Keratinocyte (primary cell): ENCODE measurements at regions not wholly inside any gene's neighbourhood (a gene's known extent, or its start where the extent isn't known, plus 50 kb on each side); places are given as distances from the start of the nearest gene placed in this dataset.

Source experiments
- DNase-seq: peaks from one replicate; pipeline ENCODE4 v3.0.0-alpha.2; 2011; ENCODE audit warnings: low read depth, missing footprints, low spot score
- FAIRE-seq: peaks from 2 replicates; lab custom pipeline; 2011; peaks lifted over from hg19 to GRCh38; lab: Jason Lieb, UNC
- H2AFZ ChIP-seq: 2 replicates; pipeline ENCODE4 v1.6.0; 2012; ENCODE audit warnings: low read length, control low read depth, inconsistent platforms; ENCODE audit not compliant: control insufficient read depth
- H3K27ac ChIP-seq: 2 replicates; pipeline ENCODE4 v1.5.1; 2011; ENCODE audit warnings: low read length; ENCODE audit not compliant: control insufficient read depth, insufficient read depth
- H3K27me3 ChIP-seq: 3 replicates; pipeline ENCODE4 v1.6.0; 2011; ENCODE audit warnings: low read length; ENCODE audit not compliant: control insufficient read depth, insufficient read depth; ENCODE audit errors: extremely low read depth
- H3K36me3 ChIP-seq, 2 experiments: 2 replicates in 1 of 2; 3 replicates in 1 of 2; pipeline ENCODE4 v1.5.1; 2011; ENCODE audit warnings: low read length in 2 of 2, mild to moderate bottlenecking in 1 of 2; ENCODE audit not compliant: control insufficient read depth in 2 of 2, insufficient read depth in 2 of 2; ENCODE audit errors: extremely low read depth in 1 of 2
- H3K4me1 ChIP-seq: 3 replicates; pipeline ENCODE4 v1.5.1; 2011; ENCODE audit warnings: low read length; ENCODE audit not compliant: control insufficient read depth, insufficient read depth; ENCODE audit errors: extremely low read depth
- H3K4me2 ChIP-seq: 3 replicates; pipeline ENCODE4 v1.6.0; 2011; ENCODE audit warnings: low read depth, low read length; ENCODE audit not compliant: control insufficient read depth, insufficient read depth; ENCODE audit errors: extremely low read depth
- H3K4me3 ChIP-seq, 3 experiments: fragments of 200-600 bp in 1 of 3; sonication (generic) in 1 of 3; 2 replicates in 2 of 3; 3 replicates in 1 of 3; pipeline ENCODE4 v1.5.1; 2011 to 2016; ENCODE audit warnings: low read length in 3 of 3, mild to moderate bottlenecking in 3 of 3, control low read depth in 2 of 3, inconsistent platforms in 1 of 3, low read depth in 1 of 3, mixed read lengths in 1 of 3, mixed run types in 1 of 3, moderate library complexity in 1 of 3; ENCODE audit not compliant: control insufficient read depth in 2 of 3, insufficient read depth in 2 of 3; ENCODE audit errors: extremely low read depth in 1 of 3
- H3K79me2 ChIP-seq: 2 replicates; pipeline ENCODE4 v1.6.0; 2012; ENCODE audit warnings: low read length; ENCODE audit not compliant: control insufficient read depth, insufficient read depth
- H3K9ac ChIP-seq: 3 replicates; pipeline ENCODE4 v1.6.0; 2011; ENCODE audit warnings: low read length; ENCODE audit not compliant: control insufficient read depth, insufficient read depth; ENCODE audit errors: extremely low read depth
- H3K9me1 ChIP-seq: 3 replicates; pipeline ENCODE4 v1.6.0; 2011; ENCODE audit warnings: low read length; ENCODE audit not compliant: control insufficient read depth, insufficient read depth; ENCODE audit errors: extremely low read depth
- H3K9me3 ChIP-seq: 2 replicates; pipeline ENCODE4 v1.5.1; 2012; ENCODE audit warnings: low read depth, low read length; ENCODE audit not compliant: control insufficient read depth
- H4K20me1 ChIP-seq: 3 replicates; pipeline ENCODE4 v1.6.0; 2011; ENCODE audit warnings: low read length; ENCODE audit not compliant: control insufficient read depth, insufficient read depth; ENCODE audit errors: extremely low read depth
- EZH2 ChIP-seq: IDR thresholded peaks from one replicate; pipeline ENCODE4 v1.6.1; 2012; ENCODE audit warnings: inconsistent platforms, mild to moderate bottlenecking, low read length, moderate library complexity
- dilution Hi-C: fragments of 300-500 bp; cut with MboI; formaldehyde crosslinking; loops from one replicate; pipeline ENCODE4 v1.7.0; 2020; ENCODE audit warnings: low sequenced_read_pairs; ENCODE audit not compliant: extremely low pct_ligation_motif_present
- TF ChIP-seq, protein P1 (sequence below), 3 experiments: IDR thresholded peaks in 1 of 3; conservative IDR thresholded peaks in 1 of 3; optimal IDR thresholded peaks in 1 of 3; 2 replicates in 2 of 3; 3 replicates in 1 of 3; pipeline versions ENCODE3 to v1.5.1; 2011; ENCODE audit warnings: low read length in 3 of 3, mild to moderate bottlenecking in 3 of 3, moderate library complexity in 2 of 3, control low read depth in 1 of 3, inconsistent platforms in 1 of 3; ENCODE audit not compliant: insufficient read depth in 2 of 3; ENCODE audit errors: extremely low read depth in 1 of 3

DNA sequence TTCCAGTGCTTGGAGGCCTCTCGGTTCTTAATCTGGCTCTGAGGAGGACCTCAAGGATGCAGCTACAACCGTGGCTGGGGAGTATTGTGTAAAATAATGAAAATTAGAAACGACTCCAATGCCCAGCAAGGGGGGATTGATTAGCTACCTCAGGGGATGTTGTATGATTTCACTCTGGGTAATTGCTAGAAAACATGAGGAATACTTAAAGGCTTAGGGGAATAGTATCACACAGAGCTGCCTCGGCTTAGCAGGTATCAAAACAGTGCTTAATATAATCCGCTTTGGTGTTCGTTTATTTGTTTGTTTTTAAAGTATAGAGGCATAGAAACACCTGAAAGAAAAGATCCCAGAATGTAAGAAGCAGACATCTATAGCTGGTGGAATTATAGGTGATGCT, 102.5 kb downstream of the INHBB start:
- Histone ChIP-seq H3K27me3 (no peaks in the 10 kb centered on the region), H3K9ac (no peak overlapping the region), H4K20me1 (no peaks in the 10 kb centered on the region), H3K4me1 (no peaks in the 10 kb centered on the region), H3K27ac (no peak overlapping the region), H3K36me3 (no peaks in the 10 kb centered on the region), H2AFZ (no peak overlapping the region), H3K79me2 (no peaks in the 10 kb centered on the region), H3K4me3 (no peak overlapping the region), H3K4me2 (no peak overlapping the region), H3K9me1 (no peaks in the 10 kb centered on the region), H3K9me3 (no peaks in the 10 kb centered on the region)
- DNase-seq (no peak), FAIRE-seq (no peak)
- no peak for TF ChIP-seq EZH2
- TF ChIP-seq, protein P1, sequence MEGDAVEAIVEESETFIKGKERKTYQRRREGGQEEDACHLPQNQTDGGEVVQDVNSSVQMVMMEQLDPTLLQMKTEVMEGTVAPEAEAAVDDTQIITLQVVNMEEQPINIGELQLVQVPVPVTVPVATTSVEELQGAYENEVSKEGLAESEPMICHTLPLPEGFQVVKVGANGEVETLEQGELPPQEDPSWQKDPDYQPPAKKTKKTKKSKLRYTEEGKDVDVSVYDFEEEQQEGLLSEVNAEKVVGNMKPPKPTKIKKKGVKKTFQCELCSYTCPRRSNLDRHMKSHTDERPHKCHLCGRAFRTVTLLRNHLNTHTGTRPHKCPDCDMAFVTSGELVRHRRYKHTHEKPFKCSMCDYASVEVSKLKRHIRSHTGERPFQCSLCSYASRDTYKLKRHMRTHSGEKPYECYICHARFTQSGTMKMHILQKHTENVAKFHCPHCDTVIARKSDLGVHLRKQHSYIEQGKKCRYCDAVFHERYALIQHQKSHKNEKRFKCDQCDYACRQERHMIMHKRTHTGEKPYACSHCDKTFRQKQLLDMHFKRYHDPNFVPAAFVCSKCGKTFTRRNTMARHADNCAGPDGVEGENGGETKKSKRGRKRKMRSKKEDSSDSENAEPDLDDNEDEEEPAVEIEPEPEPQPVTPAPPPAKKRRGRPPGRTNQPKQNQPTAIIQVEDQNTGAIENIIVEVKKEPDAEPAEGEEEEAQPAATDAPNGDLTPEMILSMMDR (optimal IDR thresholded peaks at IDR 0.05 in 1 of 3, IDR thresholded peaks at IDR 0.05 in 1 of 3, conservative IDR thresholded peaks at IDR 0.05 in 1 of 3; ENCODE audit: extremely low read depth in 1 of 3, insufficient read depth in 2 of 3, low read length in 3 of 3): no peak
- dilution Hi-C loops: no loop called here

DNA sequence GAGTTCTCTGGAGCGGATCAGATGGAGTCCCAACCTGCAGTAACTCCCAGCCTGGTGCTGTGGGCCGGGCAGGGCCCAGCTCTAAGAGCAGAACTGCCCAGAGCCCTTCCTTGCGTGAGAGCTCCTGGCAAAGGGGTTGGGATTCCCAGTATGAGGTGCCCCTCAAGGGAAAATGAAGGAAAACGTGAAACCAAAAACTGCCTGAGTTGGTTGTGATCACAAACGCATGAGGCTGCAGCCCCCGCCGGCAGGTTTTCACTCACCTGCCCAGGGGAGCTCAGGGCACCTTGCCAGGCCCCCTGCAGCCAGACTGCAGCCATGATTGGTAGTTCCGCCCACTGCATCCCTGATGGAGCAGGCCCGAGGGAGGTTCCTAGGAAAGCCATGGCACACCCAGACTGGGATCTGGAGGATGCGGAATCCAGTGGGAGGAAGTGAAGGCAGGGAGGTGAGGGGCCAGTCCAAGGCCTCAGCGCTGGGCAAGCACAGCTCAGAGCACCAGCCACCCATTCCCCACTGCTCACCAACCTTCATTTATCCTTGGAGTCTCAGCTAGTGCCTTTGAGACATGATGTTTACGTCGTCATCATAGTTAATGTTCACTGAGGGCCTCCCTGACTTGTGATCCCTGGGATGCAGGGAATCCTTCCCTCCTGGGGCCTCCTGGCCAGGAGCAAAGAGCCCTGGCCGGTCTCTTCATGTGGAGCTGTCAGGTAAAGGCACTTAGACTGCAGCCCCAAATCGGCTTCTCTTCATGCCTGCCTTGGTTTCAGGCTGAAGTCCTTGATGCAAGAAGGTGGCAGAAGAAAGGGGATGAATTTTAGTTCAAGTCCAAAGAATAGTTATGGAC, 103.2 kb downstream of the INHBB start:
- H3K79me2 ChIP-seq: no peaks in the 10 kb centered on the region
- TF ChIP-seq, protein P1 (optimal IDR thresholded peaks at IDR 0.05 in 1 of 3, IDR thresholded peaks at IDR 0.05 in 1 of 3, conservative IDR thresholded peaks at IDR 0.05 in 1 of 3; ENCODE audit: extremely low read depth in 1 of 3, insufficient read depth in 2 of 3, low read length in 3 of 3): no peak
- TF ChIP-seq EZH2: no peak
- no peak for DNase-seq
- H3K9ac ChIP-seq: no peak overlapping the region
- no peak for FAIRE-seq
- no peaks in the 10 kb centered on the region for H3K4me1 ChIP-seq
- dilution Hi-C loops: no loop called here
- H3K27me3 ChIP-seq: no peaks in the 10 kb centered on the region
- no peaks in the 10 kb centered on the region for H3K9me3 ChIP-seq
- H3K27ac ChIP-seq: no peak overlapping the region
- H3K36me3 ChIP-seq: no peaks in the 10 kb centered on the region
- no peaks in the 10 kb centered on the region for H3K9me1 ChIP-seq
- no peak overlapping the region for H3K4me2 ChIP-seq
- no peaks in the 10 kb centered on the region for H4K20me1 ChIP-seq
- no peak overlapping the region for H2AFZ ChIP-seq
- H3K4me3 ChIP-seq: no peak overlapping the region
